AG10803 (cell line): ENCODE measurements at regions not wholly inside any gene's neighbourhood (a gene's known extent, or its start where the extent isn't known, plus 50 kb on each side); places are given as distances from the start of the nearest gene placed in this dataset.

Experiments
- DNase-seq: peaks from one replicate; pipeline ENCODE4 v3.0.0; 2010; ENCODE audit warnings: low read depth
- H3K4me3 ChIP-seq: 2 replicates; pipeline ENCODE4 v1.5.1; 2011; ENCODE audit warnings: mild to moderate bottlenecking, low read length, control low read depth
- TF ChIP-seq, protein P1 (sequence below): conservative IDR thresholded peaks from 2 replicates; pipeline ENCODE4 v1.5.1; 2011; ENCODE audit warnings: mild to moderate bottlenecking, low read length, control low read depth, inconsistent platforms

GRCh38 chr13:38283346-38283745, 66.3 kb upstream of the UFM1 start:
- peak; percentile 12 for DNase-seq
- H3K4me3 ChIP-seq: no peak overlapping the region
- TF ChIP-seq, protein P1, sequence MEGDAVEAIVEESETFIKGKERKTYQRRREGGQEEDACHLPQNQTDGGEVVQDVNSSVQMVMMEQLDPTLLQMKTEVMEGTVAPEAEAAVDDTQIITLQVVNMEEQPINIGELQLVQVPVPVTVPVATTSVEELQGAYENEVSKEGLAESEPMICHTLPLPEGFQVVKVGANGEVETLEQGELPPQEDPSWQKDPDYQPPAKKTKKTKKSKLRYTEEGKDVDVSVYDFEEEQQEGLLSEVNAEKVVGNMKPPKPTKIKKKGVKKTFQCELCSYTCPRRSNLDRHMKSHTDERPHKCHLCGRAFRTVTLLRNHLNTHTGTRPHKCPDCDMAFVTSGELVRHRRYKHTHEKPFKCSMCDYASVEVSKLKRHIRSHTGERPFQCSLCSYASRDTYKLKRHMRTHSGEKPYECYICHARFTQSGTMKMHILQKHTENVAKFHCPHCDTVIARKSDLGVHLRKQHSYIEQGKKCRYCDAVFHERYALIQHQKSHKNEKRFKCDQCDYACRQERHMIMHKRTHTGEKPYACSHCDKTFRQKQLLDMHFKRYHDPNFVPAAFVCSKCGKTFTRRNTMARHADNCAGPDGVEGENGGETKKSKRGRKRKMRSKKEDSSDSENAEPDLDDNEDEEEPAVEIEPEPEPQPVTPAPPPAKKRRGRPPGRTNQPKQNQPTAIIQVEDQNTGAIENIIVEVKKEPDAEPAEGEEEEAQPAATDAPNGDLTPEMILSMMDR: no peak

GRCh38 chr13:38265132-38265497, 84.5 kb upstream of the UFM1 start:
- TF ChIP-seq, protein P1: no peak
- no peak for DNase-seq
- no peak overlapping the region for H3K4me3 ChIP-seq

GRCh38 chr13:38264363-38265131, 85.1 kb upstream of the UFM1 start:
- TF ChIP-seq, protein P1: no peak
- H3K4me3 ChIP-seq: no peak overlapping the region
- DNase-seq: no peak

DNA sequence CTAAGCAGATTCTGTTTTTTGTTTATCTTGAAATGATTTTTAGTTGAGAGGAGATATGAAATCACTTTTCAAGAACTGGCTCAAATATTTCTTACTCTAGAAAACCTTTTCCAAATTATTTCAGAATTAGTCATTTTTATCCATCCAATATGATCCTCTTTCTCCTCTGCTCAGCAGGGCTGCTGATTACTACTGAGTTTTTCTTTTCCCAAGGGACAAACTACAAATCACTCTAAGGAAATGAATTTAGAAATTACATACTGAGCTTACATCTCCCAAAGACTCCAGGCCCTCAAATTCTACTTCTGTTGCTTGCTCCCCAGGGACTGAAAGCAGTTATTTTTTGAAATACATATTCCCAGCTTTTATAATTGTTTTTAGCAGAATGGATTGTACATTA, 87.4 kb upstream of the UFM1 start:
- no peak overlapping the region for H3K4me3 ChIP-seq
- DNase-seq: peak; percentile 63
- TF ChIP-seq, protein P1: no peak

- TF ChIP-seq, protein P1: no peak
- no peak overlapping the region for H3K4me3 ChIP-seq
- DNase-seq: no peak
Measured at GRCh38 chr13:38255600-38255999, 94.1 kb upstream of the UFM1 start.

GRCh38 chr13:38239874-38240273, 109.8 kb upstream of the UFM1 start:
- no peak overlapping the region for H3K4me3 ChIP-seq
- TF ChIP-seq, protein P1: no peak
- no peak for DNase-seq

GRCh38 chr13:38228322-38228721, 121.3 kb upstream of the UFM1 start:
- DNase-seq: no peak
- H3K4me3 ChIP-seq: no peak overlapping the region
- TF ChIP-seq, protein P1: no peak
